Endothelial cell of umbilical vein (primary cell): ENCODE measurements at regions not wholly inside any gene's neighbourhood (a gene's known extent, or its start where the extent isn't known, plus 50 kb on each side); places are given as distances from the start of the nearest gene placed in this dataset.
"Not testable (repeated sequence)": the region's sequence is repeated elsewhere in the genome, so short reads cannot be mapped to it uniquely, and the experiment has no call there.

Source experiments
- BruUV-seq: library from RNA; stranded (reverse); fragments of 400-500 nt; replicated peaks from 2 replicates; lab custom pipeline; 2021; lab: Mats Ljungman, UMichigan
- CTCF ChIA-PET: fragments of 300-600, 350-600 bp; sonication (Branson Sonifier 250); formaldehyde crosslinking; loops from one replicate; lab custom pipeline; 2021; ENCODE audit warnings: antibody characterized with exemption, inconsistent platforms; lab: Charles Lee
- POLR2A ChIA-PET: fragments of 300-600, 350-600 bp; sonication (Branson Sonifier 250); formaldehyde crosslinking; loops from one replicate; lab custom pipeline; 2021; ENCODE audit warnings: antibody characterized with exemption, inconsistent platforms; lab: Charles Lee
- DNase-seq: peaks from one replicate; pipeline ENCODE4 v3.0.0-alpha.2; 2011; ENCODE audit warnings: low read depth, low spot score
- FAIRE-seq: peaks from 2 replicates; lab custom pipeline; 2011; peaks lifted over from hg19 to GRCh38; lab: Jason Lieb, UNC
- H2AFZ ChIP-seq: 2 replicates; pipeline ENCODE4 v1.6.0; 2012; ENCODE audit warnings: low read depth, low read length, control low read depth, inconsistent platforms
- H3K27ac ChIP-seq: 2 replicates; pipeline ENCODE4 v1.5.1; 2011; ENCODE audit warnings: low read depth, mild to moderate bottlenecking, control low read depth, low read length, moderate library complexity; ENCODE audit not compliant: insufficient read depth
- H3K27me3 ChIP-seq, 2 experiments: 2 replicates each; pipeline versions ENCODE4 v1.6.0 to v1.6.1; 2011; ENCODE audit warnings: low read length in 2 of 2, mixed read lengths in 1 of 2; ENCODE audit not compliant: control insufficient read depth in 2 of 2, insufficient read depth in 2 of 2
- H3K36me3 ChIP-seq, 2 experiments: 2 replicates in 1 of 2; 3 replicates in 1 of 2; pipeline ENCODE4 v1.5.1; 2011; ENCODE audit warnings: low read length in 2 of 2, mild to moderate bottlenecking in 1 of 2, moderate library complexity in 1 of 2; ENCODE audit not compliant: control insufficient read depth in 2 of 2, insufficient read depth in 2 of 2; ENCODE audit errors: extremely low read depth in 1 of 2
- H3K4me1 ChIP-seq: 3 replicates; pipeline ENCODE4 v1.5.1; 2011; ENCODE audit warnings: mild to moderate bottlenecking, low read length; ENCODE audit not compliant: control insufficient read depth, insufficient read depth; ENCODE audit errors: extremely low read depth
- H3K4me2 ChIP-seq: 2 replicates; pipeline ENCODE4 v1.6.1; 2011; ENCODE audit warnings: low read length, control low read depth, mixed read lengths; ENCODE audit not compliant: insufficient read depth
- H3K4me3 ChIP-seq, 3 experiments: fragments of 200-600 bp in 1 of 3; sonication (generic), shearing (Covaris generic) in 1 of 3; replicated peaks in 1 of 3; 2 replicates each; pipeline ENCODE4 v1.5.1; 2011 to 2016; ENCODE audit warnings: control low read depth in 3 of 3, low read length in 3 of 3, mild to moderate bottlenecking in 2 of 3, inconsistent platforms in 1 of 3, low read depth in 1 of 3, moderate library complexity in 1 of 3; ENCODE audit not compliant: insufficient read depth in 1 of 3
- H3K79me2 ChIP-seq: 2 replicates; pipeline ENCODE4 v1.6.0; 2012; ENCODE audit warnings: low read length, inconsistent platforms; ENCODE audit not compliant: control insufficient read depth, insufficient read depth
- H3K9ac ChIP-seq: replicated peaks from 2 replicates; pipeline ENCODE3; 2011; ENCODE audit warnings: low read length, control low read depth; ENCODE audit not compliant: insufficient read depth; ENCODE audit errors: extremely low read depth
- H3K9me1 ChIP-seq: replicated peaks from 3 replicates; pipeline ENCODE4 v1.6.0; 2011; ENCODE audit warnings: mild to moderate bottlenecking, low read length; ENCODE audit not compliant: control insufficient read depth, insufficient read depth; ENCODE audit errors: extremely low read depth
- H3K9me3 ChIP-seq: replicated peaks from 2 replicates; pipeline ENCODE4 v1.5.1; 2012; ENCODE audit warnings: low read length, inconsistent platforms; ENCODE audit not compliant: control insufficient read depth, insufficient read depth
- H4K20me1 ChIP-seq: replicated peaks from 2 replicates; pipeline ENCODE3; 2011; ENCODE audit warnings: mild to moderate bottlenecking, low read length; ENCODE audit not compliant: control insufficient read depth, insufficient read depth; ENCODE audit errors: extremely low read depth
- dilution Hi-C: fragments of 300-500 bp; cut with MboI; formaldehyde crosslinking; loops from one replicate; pipeline ENCODE4 v1.15.0; 2019; ENCODE audit warnings: low sequenced_read_pairs; ENCODE audit not compliant: extremely low pct_ligation_motif_present
- intact Hi-C: fragments of 100-400 bp; cut with micrococcal nuclease; formaldehyde crosslinking; loops from one replicate; pipeline ENCODE4 v1.10.0; 2022

DNA sequence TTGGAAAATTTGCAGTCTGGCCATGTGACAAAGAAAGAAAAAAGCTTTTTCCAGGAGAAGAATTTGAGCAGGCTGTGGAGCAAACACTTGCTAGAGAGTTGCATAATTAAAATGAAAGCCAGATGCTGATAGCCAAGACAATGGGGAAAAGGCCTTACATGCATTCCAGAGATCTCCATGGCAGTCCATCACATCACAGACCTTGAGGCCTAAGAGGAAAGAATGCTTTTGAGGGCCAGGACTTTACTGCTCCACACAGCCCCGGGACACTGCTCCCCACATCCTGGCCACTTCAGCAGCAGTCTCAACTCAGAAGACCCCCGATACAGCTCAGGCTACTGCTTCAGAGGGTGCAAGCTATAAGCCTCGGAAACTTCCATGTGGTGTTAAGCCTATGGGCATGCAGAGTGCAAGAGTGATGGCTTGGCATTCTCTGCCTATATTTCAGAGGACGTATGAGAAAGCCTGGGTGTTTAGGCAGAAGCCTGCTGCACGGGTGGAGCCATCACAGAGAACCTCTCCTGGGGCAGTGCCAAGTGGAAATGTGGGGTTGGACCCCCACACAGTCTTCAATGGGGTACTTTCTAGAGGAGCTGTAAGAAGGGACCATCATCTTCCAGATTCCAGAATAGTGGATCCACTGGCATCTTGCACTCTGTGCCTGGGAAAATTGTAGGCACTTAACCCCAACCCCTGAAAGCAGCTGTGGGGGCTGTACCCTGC lies 230.7 kb downstream of the POTEG start:
- H4K20me1 ChIP-seq, H3K9me1 ChIP-seq, H3K9me3 ChIP-seq, H3K4me2 ChIP-seq, H3K4me3 ChIP-seq, H2AFZ ChIP-seq, H3K79me2 ChIP-seq, H3K4me1 ChIP-seq, DNase-seq, CTCF ChIA-PET, H3K27ac ChIP-seq, H3K36me3 ChIP-seq, dilution Hi-C loops, intact Hi-C loops, FAIRE-seq, POLR2A ChIA-PET, H3K27me3 ChIP-seq, H3K9ac ChIP-seq, BruUV-seq: not testable (repeated sequence)

DNA sequence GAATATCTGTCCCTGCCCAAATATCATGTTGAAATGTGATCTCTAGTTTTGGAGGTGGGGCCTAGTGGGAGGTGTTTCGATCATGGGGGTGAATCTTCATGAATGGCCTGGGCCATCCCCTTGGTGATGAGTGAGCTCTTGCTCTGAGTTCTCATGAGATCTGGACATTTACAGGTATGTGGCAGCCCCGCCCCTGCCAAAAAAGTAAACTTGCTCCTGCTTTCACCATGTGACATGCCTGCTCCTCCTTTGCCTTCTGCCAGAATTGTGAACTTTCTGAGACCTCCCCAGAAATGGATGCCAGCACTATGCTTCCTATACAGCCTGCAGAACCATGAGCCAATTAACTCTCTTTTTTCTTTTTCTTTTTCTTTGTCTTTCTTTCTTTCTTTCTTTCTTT lies 229.3 kb downstream of the POTEG start:
- H3K79me2 ChIP-seq, POLR2A ChIA-PET, H3K9me3 ChIP-seq, H3K9me1 ChIP-seq, intact Hi-C loops, H3K27ac ChIP-seq, H3K36me3 ChIP-seq, H3K4me3 ChIP-seq, BruUV-seq, dilution Hi-C loops, FAIRE-seq, H4K20me1 ChIP-seq, CTCF ChIA-PET, H3K9ac ChIP-seq, H3K27me3 ChIP-seq, H3K4me1 ChIP-seq, H3K4me2 ChIP-seq, DNase-seq, H2AFZ ChIP-seq: not testable (repeated sequence)

DNA sequence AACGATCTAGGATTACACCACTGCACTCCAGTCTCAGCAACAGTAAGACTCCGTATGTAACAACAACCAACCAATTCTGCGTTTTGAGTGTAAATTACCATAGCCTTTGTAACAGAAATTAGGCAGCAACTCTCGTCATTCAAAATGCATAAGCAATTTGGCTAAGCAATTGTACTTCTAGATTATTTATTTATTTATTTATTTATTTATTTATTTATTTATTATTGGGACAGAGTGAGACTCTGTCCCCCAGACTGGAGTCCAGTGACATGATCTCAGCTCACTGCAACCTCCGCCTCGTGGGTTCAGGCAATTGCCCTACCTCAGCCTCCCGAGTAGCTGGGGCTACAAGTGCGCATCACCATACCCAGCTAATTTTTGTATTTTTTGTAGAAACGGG lies 217.7 kb downstream of the POTEG start:
- DNase-seq, H3K79me2 ChIP-seq, H2AFZ ChIP-seq, BruUV-seq, H3K9ac ChIP-seq, intact Hi-C loops, dilution Hi-C loops, H3K4me1 ChIP-seq, POLR2A ChIA-PET, H3K27me3 ChIP-seq, H3K27ac ChIP-seq, H3K4me3 ChIP-seq, H3K9me1 ChIP-seq, H3K9me3 ChIP-seq, CTCF ChIA-PET, H3K36me3 ChIP-seq, FAIRE-seq, H3K4me2 ChIP-seq, H4K20me1 ChIP-seq: not testable (repeated sequence)

DNA sequence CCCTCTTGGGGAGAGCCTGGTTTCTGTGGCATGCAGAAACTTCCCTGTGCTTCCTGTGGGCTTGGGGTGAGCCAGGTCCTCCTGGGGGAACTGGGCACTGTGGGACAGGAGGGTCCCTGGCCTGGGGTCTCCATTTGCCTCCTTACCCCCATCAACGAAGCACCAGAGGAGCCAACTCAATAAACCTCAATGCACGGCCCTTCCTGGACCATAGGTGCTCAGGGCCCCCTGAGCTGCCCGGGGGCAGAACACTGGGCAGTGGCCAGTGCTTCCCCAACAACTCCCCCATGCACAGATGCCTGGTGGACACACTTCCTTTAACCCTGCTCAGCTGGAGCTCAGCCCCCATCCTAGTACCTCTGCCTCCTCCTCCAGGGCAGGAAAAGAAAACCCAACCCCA lies 214.7 kb downstream of the POTEG start:
- H3K4me3 ChIP-seq = not testable (repeated sequence)

More for the DNA sequence above, 214.7 kb downstream of the POTEG start:
- H3K36me3 ChIP-seq, H4K20me1 ChIP-seq, H3K9me1 ChIP-seq, H2AFZ ChIP-seq, H3K9ac ChIP-seq, H3K4me2 ChIP-seq, dilution Hi-C loops, H3K9me3 ChIP-seq, H3K27me3 ChIP-seq, H3K79me2 ChIP-seq, CTCF ChIA-PET, POLR2A ChIA-PET, DNase-seq, BruUV-seq, H3K27ac ChIP-seq, intact Hi-C loops, H3K4me1 ChIP-seq, FAIRE-seq: not testable (repeated sequence)
